ENCODE measurements at regions not wholly inside any gene's neighbourhood (a gene's known extent, or its start where the extent isn't known, plus 50 kb on each side); places are given as distances from the start of the nearest gene placed in this dataset.

DNA sequence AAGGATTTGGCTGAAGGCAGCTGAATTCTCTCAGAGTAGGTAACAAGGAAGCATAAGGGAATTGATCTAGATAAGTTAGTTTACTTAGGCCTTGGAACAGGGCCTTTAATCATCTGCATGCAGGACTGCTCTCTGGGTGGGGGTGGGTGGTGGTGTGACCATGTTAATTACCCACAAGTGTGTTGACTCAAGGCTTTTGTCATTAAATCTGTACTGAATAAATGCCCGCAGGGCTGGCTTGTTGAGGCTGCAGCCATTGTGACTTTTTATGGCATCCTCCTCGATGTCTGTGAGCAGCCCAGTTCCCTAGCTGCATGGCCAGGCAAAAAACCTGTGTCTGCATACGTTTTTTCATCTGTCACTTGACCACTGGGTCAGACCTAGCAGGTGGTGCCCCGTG, 63.5 kb upstream of the ASCC3 start:
- no peaks in the 10 kb centered on the region for H3K4me1 ChIP-seq (ENCODE audit: insufficient read depth, insufficient read length)
- DNase-seq (ENCODE audit: low read depth, low spot score), result no peak
- H3K4me3 ChIP-seq (ENCODE audit: insufficient read length, low read depth), result no peak overlapping the region
- TF ChIP-seq YY1 (IDR thresholded peaks at IDR 0.05; ENCODE audit: insufficient read depth, insufficient read length), result no peak
- TF ChIP-seq SUZ12 (IDR thresholded peaks at IDR 0.05; ENCODE audit: extremely low read depth, insufficient read depth, insufficient read length), result no peak
- TF ChIP-seq ZNF274 (IDR thresholded peaks at IDR 0.05; ENCODE audit: low read depth, low read length), result no peak
- H3K36me3 ChIP-seq (ENCODE audit: insufficient read depth, insufficient read length, low read length), result no peaks in the 10 kb centered on the region
- no peaks in the 10 kb centered on the region for H3K27me3 ChIP-seq (ENCODE audit: insufficient read depth, insufficient read length)
- H3K9me3 ChIP-seq (ENCODE audit: insufficient read depth, low read length), result peaks cover 22% of the 10 kb centered on the region; the same call in 1 of the 2 replicates
- no peak overlapping the region for H3K9ac ChIP-seq (ENCODE audit: insufficient read length, low read depth)

DNA sequence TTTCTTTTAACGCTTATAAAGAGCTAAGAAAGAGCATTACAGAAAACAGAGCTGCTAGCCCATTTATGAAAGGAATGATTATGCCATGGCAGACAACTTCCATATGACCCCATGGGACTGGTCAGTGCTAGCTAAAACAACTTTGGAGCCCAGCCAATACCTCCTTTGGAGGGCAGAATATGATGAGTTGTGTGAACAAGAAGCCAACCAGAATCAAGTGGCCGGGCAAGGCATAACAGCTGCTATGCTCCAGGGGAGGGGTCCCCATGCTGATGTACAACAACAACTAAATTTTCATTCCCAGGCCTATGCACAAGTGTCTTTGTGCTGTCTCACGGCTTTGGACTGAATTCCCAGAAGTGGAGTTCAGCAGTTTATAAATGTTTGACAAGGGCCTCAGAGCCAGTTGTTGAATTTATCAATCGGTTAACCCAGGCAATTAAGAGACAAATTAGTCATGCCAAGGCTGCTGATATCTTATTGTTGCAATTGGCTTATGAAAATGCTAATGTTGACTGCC, 65.0 kb upstream of the ASCC3 start:
- Histone ChIP-seq H3K4me1 (ENCODE audit: insufficient read depth, insufficient read length) (no peaks in the 10 kb centered on the region), H3K9me3 (ENCODE audit: insufficient read depth, low read length) (peaks cover 22% of the 10 kb centered on the region; the same call in 1 of the 2 replicates), H3K36me3 (ENCODE audit: insufficient read depth, insufficient read length, low read length) (no peaks in the 10 kb centered on the region), H3K27me3 (ENCODE audit: insufficient read depth, insufficient read length) (no peaks in the 10 kb centered on the region), H3K4me3 (ENCODE audit: insufficient read length, low read depth) (no peak overlapping the region), H3K9ac (ENCODE audit: insufficient read length, low read depth) (no peak overlapping the region)
- DNase-seq (ENCODE audit: low read depth, low spot score), result no peak
- no peak for TF ChIP-seq ZNF274 (IDR thresholded peaks at IDR 0.05; ENCODE audit: low read depth, low read length)
- TF ChIP-seq YY1 (IDR thresholded peaks at IDR 0.05; ENCODE audit: insufficient read depth, insufficient read length), result no peak
- no peak for TF ChIP-seq SUZ12 (IDR thresholded peaks at IDR 0.05; ENCODE audit: extremely low read depth, insufficient read depth, insufficient read length)

DNA sequence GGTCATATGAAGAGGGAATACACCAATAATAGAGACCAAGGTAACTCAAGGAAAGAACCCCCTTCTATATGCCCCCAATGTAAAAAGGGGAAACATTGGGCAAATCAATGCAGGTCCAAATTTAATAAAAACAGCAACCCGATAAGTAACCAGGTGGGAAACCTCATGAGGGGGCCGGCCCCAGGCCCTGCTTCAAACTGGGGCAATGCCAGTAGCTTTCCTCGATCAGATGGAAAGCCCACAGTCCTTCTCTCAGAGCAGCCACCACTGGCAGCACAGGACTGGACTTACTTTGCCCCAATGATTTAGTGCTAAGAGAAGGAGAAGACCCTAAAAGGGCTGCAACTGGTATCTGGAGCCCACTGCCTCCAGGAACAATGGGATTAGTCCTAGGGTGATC, 65.6 kb upstream of the ASCC3 start:
- Histone ChIP-seq H3K9me3 (ENCODE audit: insufficient read depth, low read length) (peaks cover 22% of the 10 kb centered on the region; the same call in 1 of the 2 replicates), H3K36me3 (ENCODE audit: insufficient read depth, insufficient read length, low read length) (no peaks in the 10 kb centered on the region), H3K4me3 (ENCODE audit: insufficient read length, low read depth) (no peak overlapping the region), H3K4me1 (ENCODE audit: insufficient read depth, insufficient read length) (no peaks in the 10 kb centered on the region), H3K9ac (ENCODE audit: insufficient read length, low read depth) (no peak overlapping the region), H3K27me3 (ENCODE audit: insufficient read depth, insufficient read length) (no peaks in the 10 kb centered on the region)
- DNase-seq (ENCODE audit: low read depth, low spot score), result no peak
- no peak for TF ChIP-seq YY1 (IDR thresholded peaks at IDR 0.05; ENCODE audit: insufficient read depth, insufficient read length)
- TF ChIP-seq SUZ12 (IDR thresholded peaks at IDR 0.05; ENCODE audit: extremely low read depth, insufficient read depth, insufficient read length), result no peak
- no peak for TF ChIP-seq ZNF274 (IDR thresholded peaks at IDR 0.05; ENCODE audit: low read depth, low read length)

DNA sequence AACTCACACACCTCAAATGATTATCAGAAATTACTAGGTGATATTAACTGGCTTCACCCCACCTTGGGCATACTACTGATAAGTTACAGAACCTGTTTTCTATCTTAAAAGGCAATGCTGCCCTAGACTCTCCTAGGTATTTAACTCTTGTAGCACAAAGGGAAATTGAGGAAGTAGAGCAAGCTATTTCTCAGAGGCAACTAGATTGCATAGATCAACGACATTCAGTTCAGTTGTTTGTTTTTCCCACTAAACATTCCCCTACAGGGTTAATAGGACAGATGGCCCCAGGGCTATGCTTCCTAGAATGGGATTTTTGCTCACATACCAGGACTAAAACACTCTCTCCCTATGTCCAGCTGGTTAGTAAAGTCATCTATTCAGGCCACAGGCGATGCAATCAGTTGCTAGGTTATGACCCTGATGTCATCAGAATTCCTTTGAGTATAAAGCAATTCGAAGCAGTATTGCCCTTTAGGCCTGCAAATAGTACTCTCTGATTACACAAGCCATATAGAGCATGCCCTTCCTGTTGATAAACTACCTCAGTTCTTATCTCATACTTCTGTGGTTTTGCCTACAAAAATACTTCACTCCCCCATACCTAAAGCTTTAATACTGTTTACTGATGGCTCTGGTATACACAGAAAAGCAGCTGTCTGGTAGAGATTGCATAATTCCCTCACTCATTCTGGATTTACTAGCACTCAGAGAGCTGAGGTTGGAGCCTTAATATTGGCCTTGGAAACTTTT, 67.4 kb upstream of the ASCC3 start:
- Histone ChIP-seq H3K27me3 (ENCODE audit: insufficient read depth, insufficient read length) (no peaks in the 10 kb centered on the region), H3K4me3 (ENCODE audit: insufficient read length, low read depth) (no peak overlapping the region), H3K4me1 (ENCODE audit: insufficient read depth, insufficient read length) (no peaks in the 10 kb centered on the region), H3K9me3 (ENCODE audit: insufficient read depth, low read length) (peaks cover 22% of the 10 kb centered on the region; the same call in 1 of the 2 replicates), H3K9ac (ENCODE audit: insufficient read length, low read depth) (no peak overlapping the region), H3K36me3 (ENCODE audit: insufficient read depth, insufficient read length, low read length) (no peaks in the 10 kb centered on the region)
- TF ChIP-seq ZNF274 (IDR thresholded peaks at IDR 0.05; ENCODE audit: low read depth, low read length) (no peak), SUZ12 (IDR thresholded peaks at IDR 0.05; ENCODE audit: extremely low read depth, insufficient read depth, insufficient read length) (no peak), YY1 (IDR thresholded peaks at IDR 0.05; ENCODE audit: insufficient read depth, insufficient read length) (no peak)
- DNase-seq (ENCODE audit: low read depth, low spot score), result no peak

DNA sequence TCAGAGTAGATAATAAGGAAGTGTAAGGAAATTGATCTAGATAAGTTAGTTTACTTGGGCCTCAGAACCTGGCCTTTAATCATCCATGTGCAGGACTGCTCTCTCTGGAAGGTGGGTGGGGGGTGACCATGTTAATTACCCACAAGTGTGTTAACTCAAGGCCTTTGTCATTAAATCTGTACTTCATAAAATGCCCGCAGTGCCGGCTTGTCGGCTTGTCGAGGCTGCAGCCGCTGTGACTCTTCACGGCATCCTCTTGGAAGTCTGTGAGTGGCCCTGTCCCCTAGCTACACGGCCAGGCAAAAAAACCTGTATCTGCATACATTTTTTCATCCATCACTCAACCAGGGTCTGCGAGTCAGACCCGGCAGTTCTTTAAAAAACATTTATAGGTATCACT, 70.9 kb upstream of the ASCC3 start:
- DNase-seq (ENCODE audit: low read depth, low spot score), result no peak
- no peak overlapping the region for H3K9ac ChIP-seq (ENCODE audit: insufficient read length, low read depth)
- TF ChIP-seq YY1 (IDR thresholded peaks at IDR 0.05; ENCODE audit: insufficient read depth, insufficient read length) (no peak), SUZ12 (IDR thresholded peaks at IDR 0.05; ENCODE audit: extremely low read depth, insufficient read depth, insufficient read length) (no peak), ZNF274 (IDR thresholded peaks at IDR 0.05; ENCODE audit: low read depth, low read length) (no peak)
- H3K4me3 ChIP-seq (ENCODE audit: insufficient read length, low read depth), result no peak overlapping the region
- H3K36me3 ChIP-seq (ENCODE audit: insufficient read depth, insufficient read length, low read length), result no peaks in the 10 kb centered on the region
- H3K27me3 ChIP-seq (ENCODE audit: insufficient read depth, insufficient read length), result no peaks in the 10 kb centered on the region
- H3K9me3 ChIP-seq (ENCODE audit: insufficient read depth, low read length), result 0 out of 2 replicates have a peak, but pooled peaks cover 7% of the 10 kb centered on the region
- no peaks in the 10 kb centered on the region for H3K4me1 ChIP-seq (ENCODE audit: insufficient read depth, insufficient read length)

DNA sequence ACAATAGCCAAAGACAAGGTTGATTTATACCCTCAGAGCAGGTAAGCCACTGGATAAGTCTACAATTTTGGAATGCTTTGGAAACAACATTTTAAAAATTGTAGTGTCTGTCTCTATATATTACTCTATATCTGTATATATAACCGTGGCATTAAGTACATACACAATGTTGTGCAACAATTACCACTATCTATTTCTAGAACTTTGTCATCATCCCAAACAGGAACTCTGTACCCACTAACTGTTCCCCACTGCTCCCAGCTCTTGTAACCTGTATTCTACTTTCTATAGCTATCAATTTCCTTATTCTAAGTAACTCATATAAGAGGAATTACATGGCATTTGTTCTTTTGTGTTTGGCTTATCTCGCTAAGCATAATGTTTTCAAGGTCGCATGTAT, 78.2 kb upstream of the ASCC3 start:
- TF ChIP-seq ZNF274 (IDR thresholded peaks at IDR 0.05; ENCODE audit: low read depth, low read length) (no peak), YY1 (IDR thresholded peaks at IDR 0.05; ENCODE audit: insufficient read depth, insufficient read length) (no peak), SUZ12 (IDR thresholded peaks at IDR 0.05; ENCODE audit: extremely low read depth, insufficient read depth, insufficient read length) (no peak)

DNA sequence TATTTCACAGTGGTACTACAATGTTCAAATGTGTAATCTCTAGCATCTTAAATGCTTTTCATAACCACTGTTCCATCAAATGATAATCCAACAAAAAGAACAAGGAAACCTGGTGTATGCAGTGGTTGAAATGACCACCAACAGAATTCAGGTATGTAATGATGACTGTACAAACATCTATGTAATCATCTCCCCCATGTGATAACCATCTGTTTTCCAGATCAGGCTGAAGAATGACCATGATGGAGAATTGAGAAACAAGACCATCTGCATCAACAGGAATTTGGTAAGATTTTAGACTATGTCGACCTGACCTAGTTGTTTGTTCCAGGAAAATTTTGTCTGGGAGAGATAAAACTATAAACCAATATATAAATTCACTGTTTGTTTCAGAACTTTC, 81.3 kb upstream of the ASCC3 start:
- no peaks in the 10 kb centered on the region for H3K4me1 ChIP-seq (ENCODE audit: insufficient read depth, insufficient read length)
- no peak overlapping the region for H3K9ac ChIP-seq (ENCODE audit: insufficient read length, low read depth)
- TF ChIP-seq YY1 (IDR thresholded peaks at IDR 0.05; ENCODE audit: insufficient read depth, insufficient read length) (no peak), SUZ12 (IDR thresholded peaks at IDR 0.05; ENCODE audit: extremely low read depth, insufficient read depth, insufficient read length) (no peak), ZNF274 (IDR thresholded peaks at IDR 0.05; ENCODE audit: low read depth, low read length) (no peak)

More for the DNA sequence above, 78.2 kb upstream of the ASCC3 start:
- no peak overlapping the region for H3K9ac ChIP-seq (ENCODE audit: insufficient read length, low read depth)
- H3K9me3 ChIP-seq (ENCODE audit: insufficient read depth, low read length), result no peaks in the 10 kb centered on the region
- no peaks in the 10 kb centered on the region for H3K36me3 ChIP-seq (ENCODE audit: insufficient read depth, insufficient read length, low read length)
- DNase-seq (ENCODE audit: low read depth, low spot score), result no peak
- no peaks in the 10 kb centered on the region for H3K27me3 ChIP-seq (ENCODE audit: insufficient read depth, insufficient read length)
- no peaks in the 10 kb centered on the region for H3K4me1 ChIP-seq (ENCODE audit: insufficient read depth, insufficient read length)
- no peak overlapping the region for H3K4me3 ChIP-seq (ENCODE audit: insufficient read length, low read depth)

More for the DNA sequence above, 81.3 kb upstream of the ASCC3 start:
- H3K36me3 ChIP-seq (ENCODE audit: insufficient read depth, insufficient read length, low read length), result no peaks in the 10 kb centered on the region
- H3K27me3 ChIP-seq (ENCODE audit: insufficient read depth, insufficient read length), result no peaks in the 10 kb centered on the region
- no peaks in the 10 kb centered on the region for H3K9me3 ChIP-seq (ENCODE audit: insufficient read depth, low read length)
- DNase-seq (ENCODE audit: low read depth, low spot score), result no peak
- H3K4me3 ChIP-seq (ENCODE audit: insufficient read length, low read depth), result no peak overlapping the region

Data from NT2/D1 (cell line).